ENCODE measurements at regions not wholly inside any gene's neighbourhood (a gene's known extent, or its start where the extent isn't known, plus 50 kb on each side); places are given as distances from the start of the nearest gene placed in this dataset.

GRCh38 chr1:14183329-14183728 is 415.2 kb upstream of the KAZN start:
- 33% methylated on average over 11 of the region's 11 CpGs for WGBS (ENCODE audit: missing lambda C conversion rate)
- CTCF ChIA-PET = no interaction called here
- TF ChIP-seq HOXB13 (CRISPR knock-in tag; IDR thresholded peaks at IDR 0.05; ENCODE audit: low read depth) (no peak), RAD21 (conservative IDR thresholded peaks at IDR 0.05 in 1 of 2, IDR thresholded peaks at IDR 0.05 in 1 of 2) (no peak), CBX8 (IDR thresholded peaks at IDR 0.05) (no peak), FOSL2 (IDR thresholded peaks at IDR 0.05) (no peak), FOSL2 (CRISPR knock-in tag; IDR thresholded peaks at IDR 0.05) (no peak), CTCF (IDR thresholded peaks at IDR 0.05) (no peak), SREBF2 (IDR thresholded peaks at IDR 0.05) (no peak), EHF (CRISPR knock-in tag; IDR thresholded peaks at IDR 0.05) (no peak), NPAS2 (CRISPR knock-in tag; IDR thresholded peaks at IDR 0.05; ENCODE audit: borderline replicate concordance) (no peak), NFE2L2 (conservative IDR thresholded peaks at IDR 0.05; ENCODE audit: low read length) (no peak), RCOR1 (IDR thresholded peaks at IDR 0.05; ENCODE audit: low read depth, low read length) (no peak), KDM1A (IDR thresholded peaks at IDR 0.05; ENCODE audit: low read depth) (no peak), ZSCAN20 (CRISPR knock-in tag; IDR thresholded peaks at IDR 0.05) (no peak), ZNF302 (CRISPR knock-in tag; IDR thresholded peaks at IDR 0.05) (no peak), TP53 (CRISPR knock-in tag; IDR thresholded peaks at IDR 0.05) (no peak)
- TF ChIP-seq, protein P1, sequence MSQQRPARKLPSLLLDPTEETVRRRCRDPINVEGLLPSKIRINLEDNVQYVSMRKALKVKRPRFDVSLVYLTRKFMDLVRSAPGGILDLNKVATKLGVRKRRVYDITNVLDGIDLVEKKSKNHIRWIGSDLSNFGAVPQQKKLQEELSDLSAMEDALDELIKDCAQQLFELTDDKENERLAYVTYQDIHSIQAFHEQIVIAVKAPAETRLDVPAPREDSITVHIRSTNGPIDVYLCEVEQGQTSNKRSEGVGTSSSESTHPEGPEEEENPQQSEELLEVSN (IDR thresholded peaks at IDR 0.05; ENCODE audit: borderline replicate concordance, low read depth) = no peak
- H3K4me1 ChIP-seq = no peaks in the 10 kb centered on the region
- H3K9me3 ChIP-seq = no peaks in the 10 kb centered on the region
- POLR2A ChIA-PET = no interaction called here
- FAIRE-seq (no peak), ATAC-seq (no peak), DNase-seq (ENCODE audit: low read depth in 1 of 2, low spot score in 1 of 2) (no peak)
- no peak overlapping the region for H3K4me2 ChIP-seq
- no peak overlapping the region for H3K27ac ChIP-seq
- no peak overlapping the region for H3K4me3 ChIP-seq

GRCh38 chr1:14184454-14184853 is 414.0 kb upstream of the KAZN start:
- Histone ChIP-seq H3K9me3 (no peaks in the 10 kb centered on the region), H3K4me3 (no peak overlapping the region), H3K4me1 (no peaks in the 10 kb centered on the region), H3K4me2 (no peak overlapping the region), H3K27ac (no peak overlapping the region)
- 12% methylated on average over 6 of the region's 6 CpGs for WGBS (ENCODE audit: missing lambda C conversion rate)
- ChIA-PET POLR2A (no interaction called here), CTCF (no interaction called here)
- TF ChIP-seq MAZ (IDR thresholded peaks at IDR 0.05; ENCODE audit: borderline replicate concordance, low read depth, low read length) (no peak), NFE2L2 (conservative IDR thresholded peaks at IDR 0.05; ENCODE audit: low read length) (no peak), SREBF2 (IDR thresholded peaks at IDR 0.05) (no peak), EP300 (IDR thresholded peaks at IDR 0.05) (no peak), SMC3 (IDR thresholded peaks at IDR 0.05) (no peak), ZFP36 (IDR thresholded peaks at IDR 0.05; ENCODE audit: borderline replicate concordance, partially characterized antibody) (no peak)
- TF ChIP-seq, protein P2, sequence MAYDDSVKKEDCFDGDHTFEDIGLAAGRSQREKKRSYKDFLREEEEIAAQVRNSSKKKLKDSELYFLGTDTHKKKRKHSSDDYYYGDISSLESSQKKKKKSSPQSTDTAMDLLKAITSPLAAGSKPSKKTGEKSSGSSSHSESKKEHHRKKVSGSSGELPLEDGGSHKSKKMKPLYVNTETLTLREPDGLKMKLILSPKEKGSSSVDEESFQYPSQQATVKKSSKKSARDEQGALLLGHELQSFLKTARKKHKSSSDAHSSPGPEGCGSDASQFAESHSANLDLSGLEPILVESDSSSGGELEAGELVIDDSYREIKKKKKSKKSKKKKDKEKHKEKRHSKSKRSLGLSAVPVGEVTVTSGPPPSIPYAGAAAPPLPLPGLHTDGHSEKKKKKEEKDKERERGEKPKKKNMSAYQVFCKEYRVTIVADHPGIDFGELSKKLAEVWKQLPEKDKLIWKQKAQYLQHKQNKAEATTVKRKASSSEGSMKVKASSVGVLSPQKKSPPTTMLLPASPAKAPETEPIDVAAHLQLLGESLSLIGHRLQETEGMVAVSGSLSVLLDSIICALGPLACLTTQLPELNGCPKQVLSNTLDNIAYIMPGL (CRISPR knock-in tag; IDR thresholded peaks at IDR 0.05; ENCODE audit: borderline replicate concordance) = no peak
- DNase-seq (ENCODE audit: low read depth in 1 of 2, low spot score in 1 of 2) = no peak
- no peak for FAIRE-seq
- no peak for ATAC-seq

DNA sequence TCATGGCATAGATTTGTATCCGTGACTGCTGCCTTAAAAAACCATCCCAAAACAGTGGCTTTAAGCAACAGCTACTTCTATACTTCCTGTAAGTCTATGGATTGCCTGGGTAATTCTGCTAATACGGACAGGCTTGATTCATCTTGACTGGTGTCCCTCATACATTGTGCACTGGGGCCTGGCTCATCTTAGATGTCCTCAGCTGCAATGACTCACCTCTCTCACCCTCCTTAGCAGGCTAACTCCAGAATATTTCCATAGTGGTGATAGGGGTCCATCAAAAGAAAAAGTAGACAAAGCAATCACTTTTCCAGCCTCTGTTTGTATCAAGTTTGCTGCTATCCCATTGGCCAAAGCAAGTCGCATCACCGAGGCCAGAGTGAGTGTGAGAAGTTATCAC is 409.1 kb upstream of the KAZN start:
- FAIRE-seq = no peak
- TF ChIP-seq RFX5 (IDR thresholded peaks at IDR 0.05) = no peak
- no peak for TF ChIP-seq EHF (CRISPR knock-in tag; IDR thresholded peaks at IDR 0.05)
- no peak for TF ChIP-seq ZSCAN20 (CRISPR knock-in tag; IDR thresholded peaks at IDR 0.05)
- TF ChIP-seq NR3C1 (IDR thresholded peaks at IDR 0.05) = no peak
- no peak for TF ChIP-seq ZFP36 (IDR thresholded peaks at IDR 0.05; ENCODE audit: borderline replicate concordance, partially characterized antibody)
- no peak for TF ChIP-seq ELK1 (IDR thresholded peaks at IDR 0.05; ENCODE audit: low read depth, low read length)
- TF ChIP-seq POLR2AphosphoS2 (conservative IDR thresholded peaks at IDR 0.05; ENCODE audit: low read length) = no peak
- 5% methylated on average over 3 of the region's 4 CpGs for WGBS (ENCODE audit: missing lambda C conversion rate)
- Histone ChIP-seq H3K4me3 (no peak overlapping the region), H3K9me3 (no peaks in the 10 kb centered on the region), H3K4me1 (no peaks in the 10 kb centered on the region), H3K4me2 (no peak overlapping the region), H3K27ac (no peak overlapping the region)
- ChIA-PET CTCF (no interaction called here), POLR2A (no interaction called here)
- DNase-seq (ENCODE audit: low read depth in 1 of 2, low spot score in 1 of 2) = no peak
- no peak for ATAC-seq
